ENCODE measurements at regions not wholly inside any gene's neighbourhood (a gene's known extent, or its start where the extent isn't known, plus 50 kb on each side); places are given as distances from the start of the nearest gene placed in this dataset.

GRCh38 chrX:10819973-10820372, 199.6 kb upstream of the MID1 start:
- DNase-seq, result no peak

GRCh38 chrX:10821293-10821692, 200.9 kb upstream of the MID1 start:
- no peak for DNase-seq

- no peak for DNase-seq
Observed at GRCh38 chrX:10828036-10828435, 207.7 kb upstream of the MID1 start.

- DNase-seq, result no peak
Observed at GRCh38 chrX:10828640-10829039, 208.3 kb upstream of the MID1 start.

- DNase-seq, result no peak
Observed at GRCh38 chrX:10831716-10832502, 211.5 kb upstream of the MID1 start.

- no peak for DNase-seq
Observed at GRCh38 chrX:10833299-10834169, 213.1 kb upstream of the MID1 start.

- no peak for DNase-seq
Observed at GRCh38 chrX:10841579-10841978, 221.2 kb upstream of the MID1 start.

- no peak for DNase-seq
Observed at GRCh38 chrX:10842646-10843045, 222.3 kb upstream of the MID1 start.

- no peak for DNase-seq
Observed at GRCh38 chrX:10847333-10847732, 226.9 kb upstream of the MID1 start.

- no peak for DNase-seq
Observed at GRCh38 chrX:10851809-10852208, 231.4 kb upstream of the MID1 start.

GRCh38 chrX:10854594-10854993, 234.2 kb upstream of the MID1 start:
- no peak for DNase-seq

- no peak for DNase-seq
Observed at GRCh38 chrX:10855845-10856244, 235.5 kb upstream of the MID1 start.

GRCh38 chrX:10856797-10857196, 236.4 kb upstream of the MID1 start:
- no peak for DNase-seq

- DNase-seq, result no peak
Observed at GRCh38 chrX:10859353-10859752, 239.0 kb upstream of the MID1 start.

GRCh38 chrX:10875995-10876394, 235.1 kb upstream of the HCCS start:
- no peak for DNase-seq

- DNase-seq, result no peak
Observed at GRCh38 chrX:10882484-10882883, 228.6 kb upstream of the HCCS start.

GRCh38 chrX:10884246-10884645, 226.9 kb upstream of the HCCS start:
- DNase-seq, result no peak

- no peak for DNase-seq
Observed at GRCh38 chrX:10892621-10893225, 218.4 kb upstream of the HCCS start.

GRCh38 chrX:10893366-10893765, 217.8 kb upstream of the HCCS start:
- no peak for DNase-seq

- DNase-seq, result no peak
Observed at GRCh38 chrX:10893976-10894375, 217.2 kb upstream of the HCCS start.

GRCh38 chrX:10897768-10898167, 213.4 kb upstream of the HCCS start:
- no peak for DNase-seq

- peak; percentile 0 for DNase-seq
Observed at GRCh38 chrX:10900585-10901289, 210.4 kb upstream of the HCCS start.

- DNase-seq, result no peak
Observed at GRCh38 chrX:10901290-10901633, 209.9 kb upstream of the HCCS start.
